GM12892 (cell line): ENCODE measurements at regions not wholly inside any gene's neighbourhood (a gene's known extent, or its start where the extent isn't known, plus 50 kb on each side); places are given as distances from the start of the nearest gene placed in this dataset.

Experiments
- POLR2A ChIP-seq: IDR thresholded peaks from 2 replicates; pipeline ENCODE4 v1.6.1; 2011; ENCODE audit warnings: low read depth, low read length, control low read depth
- POLR2AphosphoS5 ChIP-seq: IDR thresholded peaks from 2 replicates; pipeline ENCODE4 v1.6.1; 2011; ENCODE audit warnings: low read depth, low read length, control low read depth
- TAF1 ChIP-seq: IDR thresholded peaks from 2 replicates; pipeline ENCODE4 v1.6.1; 2011; ENCODE audit warnings: low read depth, mild to moderate bottlenecking, control low read depth, low read length, borderline replicate concordance

- TF ChIP-seq POLR2AphosphoS5, result no peak
- TF ChIP-seq POLR2A, result no peak
- no peak for TF ChIP-seq TAF1
These were observed 833.4 kb downstream of the LRRTM4 start for GRCh38 chr2:76688732-76689131.
